Activated effector memory CD4-positive, alpha-beta T cell treated with Interleukin-2 at 50 U/mL for 16 hours (primary cell): ENCODE measurements at regions not wholly inside any gene's neighbourhood (a gene's known extent, or its start where the extent isn't known, plus 50 kb on each side); places are given as distances from the start of the nearest gene placed in this dataset.
"Not testable (repeated sequence)": the region's sequence is repeated elsewhere in the genome, so short reads cannot be mapped to it uniquely, and the experiment has no call there.

Source experiments
- DNase-seq: peaks from one replicate; pipeline ENCODE4 v3.0.0-alpha.2; 2020

DNA sequence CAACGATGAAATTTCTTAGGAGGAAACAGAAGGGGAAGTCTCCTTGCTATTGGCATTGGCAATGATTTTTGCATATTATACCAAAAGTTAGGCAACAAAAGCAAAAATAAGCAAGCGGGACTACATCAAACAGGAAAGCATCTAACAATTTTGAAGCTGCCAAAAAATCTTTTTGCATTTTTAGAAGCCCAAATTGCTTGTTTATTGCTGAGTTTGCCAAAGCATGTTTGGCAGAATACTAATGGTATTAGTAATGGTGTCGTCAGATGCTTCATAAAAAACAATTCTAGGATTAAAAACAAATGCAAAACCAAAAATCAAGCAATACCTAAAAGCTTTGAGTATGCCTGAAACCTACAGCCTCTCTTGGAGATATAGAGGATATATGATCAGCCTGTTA, 80.0 kb downstream of the GALR1 start:
- no peak for DNase-seq

DNA sequence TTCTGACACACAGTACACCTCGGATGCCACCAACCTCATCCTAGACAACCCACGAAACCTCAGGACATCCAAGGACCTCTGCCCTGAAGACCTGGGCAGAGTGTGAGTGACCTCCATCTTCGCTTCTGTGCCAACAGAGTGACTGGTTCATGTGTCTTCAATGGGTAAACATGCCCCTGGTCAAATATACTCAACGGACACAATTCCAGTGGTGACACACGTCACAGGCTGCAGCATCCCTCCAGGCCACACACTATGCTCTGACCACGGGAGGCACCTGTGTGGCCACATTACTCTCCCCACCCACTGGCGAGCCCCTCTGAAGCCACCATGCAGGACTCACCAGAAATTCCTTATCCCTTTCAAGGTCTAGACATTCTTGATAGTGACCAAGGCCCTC, 85.2 kb downstream of the GALR1 start:
- DNase-seq, result no peak

DNA sequence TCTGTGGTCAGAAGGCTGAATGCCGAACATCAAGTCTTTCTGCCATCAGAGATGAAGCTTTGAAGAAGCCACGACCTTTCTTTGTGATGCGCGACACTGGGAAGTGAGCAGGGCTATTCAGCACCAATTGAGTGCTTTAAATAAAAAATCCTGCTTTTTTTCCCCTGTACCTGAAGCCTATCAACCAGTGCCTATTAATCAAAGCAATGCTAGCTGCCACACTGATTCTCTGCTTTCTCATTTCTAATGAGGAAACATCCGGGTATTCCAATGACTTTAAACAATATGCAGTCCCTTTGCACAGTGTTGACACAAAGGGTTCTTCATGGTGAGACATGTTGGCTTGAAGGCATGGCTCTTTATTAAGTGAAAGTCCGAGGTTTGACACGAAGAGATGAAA, 88.0 kb downstream of the GALR1 start:
- no peak for DNase-seq

DNA sequence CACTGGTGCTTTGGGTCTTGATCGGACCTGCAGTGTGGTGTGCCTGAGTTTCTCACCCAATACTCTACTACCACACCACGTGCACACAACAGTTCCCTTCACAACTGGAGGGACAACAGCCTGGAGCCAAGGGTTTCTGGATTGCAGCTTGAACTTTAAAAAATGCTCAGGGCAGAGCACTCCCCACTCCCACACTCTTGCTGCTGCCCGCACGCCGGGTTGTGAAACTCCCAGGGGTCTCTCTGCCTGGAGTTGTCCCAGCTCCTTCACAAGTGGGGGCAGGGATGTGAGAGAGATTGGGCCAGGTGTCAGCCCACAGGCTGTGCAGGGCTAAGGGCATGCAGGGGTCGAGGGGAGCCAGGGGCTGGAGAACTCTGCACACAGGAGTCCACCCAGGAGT, 89.4 kb downstream of the GALR1 start:
- no peak for DNase-seq

DNA sequence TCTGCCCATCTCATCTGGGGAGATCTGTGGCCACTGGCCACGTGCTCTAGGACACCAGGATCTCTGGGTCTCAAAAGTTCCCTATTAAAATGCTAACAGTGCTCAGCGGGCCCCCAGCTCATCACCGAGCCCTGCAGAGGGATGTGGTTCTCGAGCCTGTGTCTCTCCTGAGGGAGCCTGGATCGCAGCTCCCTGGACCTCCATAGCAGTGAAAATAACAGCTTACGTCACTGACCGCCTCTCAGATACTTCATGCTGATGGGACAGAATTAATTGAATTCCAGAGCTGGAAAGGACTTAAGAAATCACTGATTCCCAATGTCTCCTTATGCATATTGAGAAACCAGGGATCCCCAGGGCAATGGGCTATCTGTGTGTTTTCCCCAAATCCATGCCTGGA, 90.0 kb downstream of the GALR1 start:
- no peak for DNase-seq

DNA sequence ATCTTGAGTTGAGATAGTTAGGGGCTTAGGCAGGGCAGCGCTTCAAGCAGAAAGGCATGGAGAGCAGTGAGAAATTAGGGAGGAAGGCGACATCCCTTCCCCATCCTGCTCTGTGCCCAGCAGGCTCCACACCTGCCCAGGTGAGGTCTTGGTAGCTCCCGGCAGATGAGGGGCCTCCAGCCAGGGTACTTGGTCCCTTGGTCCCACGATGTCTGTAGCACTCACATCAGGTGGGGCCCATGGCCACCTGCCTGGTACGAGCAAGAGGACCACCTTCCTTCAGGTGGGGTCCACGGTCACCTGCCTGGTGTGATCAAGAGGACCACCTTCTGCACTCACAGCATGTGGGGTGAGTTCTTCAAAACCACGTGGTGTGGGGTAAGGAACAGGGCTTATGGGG, 91.2 kb downstream of the GALR1 start:
- DNase-seq, result no peak

DNA sequence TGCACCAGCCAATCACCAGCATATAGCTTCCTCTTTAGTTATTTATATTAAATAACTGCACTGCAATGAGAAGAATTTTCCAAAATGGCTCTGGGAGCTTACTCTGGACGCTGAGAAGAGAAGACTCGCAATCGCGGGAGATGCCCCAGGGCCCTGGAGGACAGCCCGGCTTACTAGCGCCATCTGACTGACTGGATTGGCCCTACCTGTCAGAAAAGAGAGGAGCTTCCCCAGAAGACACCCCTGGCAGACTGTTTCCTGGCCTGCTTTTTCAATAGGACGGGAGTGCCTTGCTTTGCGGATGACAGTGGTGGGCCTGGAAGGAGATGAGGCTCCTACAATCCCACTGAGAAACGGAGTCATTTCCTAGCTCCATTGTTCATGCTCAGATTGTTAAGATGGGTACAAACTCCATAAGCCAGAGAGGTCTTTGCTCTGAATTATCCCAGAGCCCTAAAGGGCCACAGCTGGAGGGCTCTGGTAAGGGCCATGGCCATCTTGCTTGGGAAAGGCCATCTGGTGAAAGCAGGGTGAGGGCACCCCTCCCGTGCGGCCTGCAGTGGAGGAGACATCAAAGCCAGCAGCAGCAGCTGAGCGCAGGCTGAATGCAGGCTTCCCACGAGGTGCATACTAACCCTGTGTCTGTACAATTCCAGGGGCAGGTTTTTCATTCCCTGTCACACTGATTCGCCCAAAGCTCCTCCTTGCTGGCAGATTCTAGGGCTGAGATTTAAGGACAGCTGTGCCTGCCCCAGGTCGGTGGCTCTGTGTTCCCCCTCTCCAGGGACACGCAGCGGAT, 92.1 kb downstream of the GALR1 start:
- no peak for DNase-seq

DNA sequence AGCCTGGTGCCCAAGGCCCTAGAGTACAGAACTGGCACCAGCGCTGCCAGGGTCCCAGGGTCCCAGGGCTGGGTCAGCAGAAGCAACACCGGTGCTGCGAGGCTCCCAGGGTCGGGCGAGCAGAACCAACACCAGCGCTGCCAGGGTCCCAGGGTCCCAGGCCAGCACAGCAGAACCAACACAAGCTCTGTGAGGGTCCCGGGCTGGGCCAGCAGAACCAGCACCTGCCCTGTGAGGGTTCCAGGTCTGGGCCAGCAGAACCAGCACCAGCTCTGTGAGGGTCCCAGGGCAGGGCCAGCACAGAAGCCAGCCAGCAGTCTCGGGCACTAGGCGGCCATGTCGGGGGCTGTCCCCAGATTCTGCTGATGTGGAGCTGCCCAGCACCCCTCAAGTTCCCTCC, 93.1 kb downstream of the GALR1 start:
- no peak for DNase-seq

DNA sequence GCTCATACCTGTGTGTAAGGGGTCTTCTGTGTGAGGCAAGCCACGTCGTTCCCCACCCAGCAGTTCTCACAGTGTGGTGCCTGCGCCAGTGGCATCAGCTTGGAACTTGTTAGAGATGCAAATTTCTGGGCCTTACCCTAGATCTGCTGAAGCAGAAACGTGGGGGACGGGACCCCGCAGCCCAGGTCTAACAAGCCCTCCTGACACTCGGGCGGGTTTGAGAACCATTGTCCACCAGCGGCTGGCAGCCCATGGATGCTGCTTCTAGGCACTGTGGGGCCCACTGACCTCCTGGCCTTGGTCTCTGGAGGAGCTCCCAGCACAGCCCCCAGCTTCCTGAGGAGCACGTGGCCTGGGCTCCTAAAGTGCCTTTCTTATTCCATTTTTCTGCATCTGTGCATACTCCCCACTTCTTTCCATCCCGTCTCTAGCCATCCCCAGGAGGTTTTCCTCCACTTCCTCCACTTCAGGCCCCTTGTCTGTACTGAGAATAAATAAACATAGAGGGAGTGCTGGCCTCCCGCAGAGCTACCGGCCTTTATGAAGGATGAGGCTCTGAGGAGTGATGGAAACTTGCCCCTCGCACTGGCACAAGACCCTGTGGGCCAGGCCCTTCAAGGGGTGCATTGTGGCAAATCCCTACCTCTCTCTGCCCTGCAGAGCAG, 94.3 kb downstream of the GALR1 start:
- DNase-seq, result no peak

DNA sequence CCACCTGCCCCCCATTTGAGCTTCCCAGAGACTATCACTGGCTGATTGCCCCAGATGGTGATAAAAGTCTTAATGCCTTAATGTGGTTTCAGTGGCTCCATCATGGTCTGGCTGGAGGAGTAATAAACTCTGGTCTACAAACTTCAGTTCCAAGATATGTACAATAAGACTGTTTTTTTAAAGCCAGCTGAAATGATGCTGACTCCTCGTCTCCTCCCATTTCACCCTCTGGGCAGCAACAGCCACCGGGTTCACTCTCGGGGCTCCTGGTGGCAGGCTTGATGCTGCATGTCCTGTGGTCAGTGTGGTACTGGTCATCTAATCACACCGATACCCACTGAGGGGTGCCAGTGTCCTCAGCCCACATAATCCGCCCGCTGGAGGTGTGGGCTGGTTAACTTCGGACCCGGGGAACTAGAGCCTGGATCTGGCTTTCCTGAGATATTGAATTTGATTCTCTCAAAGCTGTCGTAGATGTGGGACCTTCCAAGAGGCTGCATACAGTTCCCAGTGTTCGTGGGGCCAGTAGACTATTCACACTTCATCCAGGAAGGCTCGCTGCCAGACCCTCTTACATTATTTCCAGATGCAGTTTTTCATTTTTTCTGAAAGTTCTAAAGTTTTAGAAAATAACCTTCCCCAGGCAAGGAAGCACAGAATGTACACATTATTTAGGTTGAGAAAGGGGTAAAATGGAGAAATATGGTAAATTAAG, 95.3 kb downstream of the GALR1 start:
- DNase-seq, result no peak

DNA sequence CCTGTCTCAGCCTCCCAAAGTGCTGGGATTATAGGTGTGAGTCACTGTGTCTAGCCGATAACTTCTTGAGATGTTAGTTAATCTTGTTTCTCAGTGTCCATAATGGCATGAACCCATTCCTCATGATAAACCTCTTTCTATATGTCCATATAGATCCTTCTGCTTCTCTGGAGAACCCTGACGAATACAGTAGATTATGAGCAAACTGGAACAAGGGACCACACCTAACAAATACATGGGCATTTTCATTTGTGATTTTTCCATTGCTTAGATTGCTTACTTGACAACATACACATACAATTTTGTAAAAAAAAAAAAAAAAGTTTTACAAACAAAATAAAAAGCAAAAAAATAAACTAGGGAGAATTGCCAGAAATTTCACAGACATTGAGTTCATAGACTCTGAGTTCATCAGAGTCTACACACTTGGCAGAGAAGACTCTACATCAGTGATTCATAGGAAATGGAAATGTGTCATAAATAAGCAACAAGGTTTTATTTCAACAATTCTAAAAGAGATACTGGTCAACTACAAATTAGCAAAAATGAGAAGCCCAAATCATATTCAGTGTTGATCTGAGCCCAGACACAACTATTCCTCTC, 96.7 kb downstream of the GALR1 start:
- DNase-seq, result no peak

DNA sequence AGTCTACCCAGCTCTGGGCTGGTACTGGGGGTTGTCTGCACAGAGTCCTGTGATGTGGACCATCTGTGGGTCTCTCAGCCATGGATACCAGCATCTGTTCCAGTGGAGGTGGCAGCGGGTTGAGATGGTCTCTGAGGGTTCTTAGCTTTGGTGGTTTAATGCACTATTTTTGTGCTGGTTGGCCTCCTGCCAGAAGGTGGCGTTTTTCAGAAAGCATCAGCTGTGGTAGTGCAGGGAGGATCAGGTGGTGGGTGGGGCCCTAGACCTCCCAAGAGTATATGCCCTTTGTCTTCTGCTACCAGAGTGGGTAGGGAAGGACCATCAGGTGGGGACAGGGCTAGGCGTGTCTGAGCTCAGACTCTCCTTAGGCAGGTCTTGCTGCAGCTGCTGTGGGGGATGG, 103.7 kb downstream of the GALR1 start:
- DNase-seq, result not testable (repeated sequence)

DNA sequence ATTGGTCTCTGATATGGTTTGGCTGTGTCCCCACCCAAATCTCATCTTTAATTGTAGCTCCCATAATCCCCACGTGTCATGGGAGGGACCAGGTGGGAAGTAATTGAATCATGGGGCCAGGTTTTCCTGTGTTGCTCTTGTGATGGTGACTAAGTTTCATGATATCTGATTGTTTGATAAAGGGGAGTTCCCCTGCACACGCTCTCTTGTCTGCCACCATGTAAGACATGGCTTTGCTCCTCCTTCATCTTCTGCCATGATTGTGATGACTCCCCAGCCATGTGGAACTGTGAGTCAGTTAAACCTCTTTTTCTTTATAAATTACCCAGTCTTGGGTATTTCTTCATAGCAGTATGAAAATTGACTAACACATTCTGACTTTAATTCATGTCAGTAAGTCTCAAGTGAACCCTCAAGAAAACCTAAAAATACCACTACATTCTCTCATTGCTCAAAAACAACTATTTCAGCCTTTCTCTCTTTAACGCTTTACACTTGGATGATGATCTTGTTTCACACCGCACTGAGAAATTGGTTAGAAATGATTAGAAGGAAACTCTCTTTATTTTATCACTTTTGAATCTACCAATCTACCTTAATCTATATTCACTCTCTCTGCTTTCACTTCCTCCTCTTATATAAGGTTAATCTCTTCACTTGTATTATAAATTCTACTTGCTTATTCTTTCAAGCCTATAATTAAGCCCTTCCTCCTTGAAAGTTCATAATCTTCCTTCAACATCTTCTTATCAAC, 110.1 kb downstream of the GALR1 start:
- DNase-seq, result no peak

DNA sequence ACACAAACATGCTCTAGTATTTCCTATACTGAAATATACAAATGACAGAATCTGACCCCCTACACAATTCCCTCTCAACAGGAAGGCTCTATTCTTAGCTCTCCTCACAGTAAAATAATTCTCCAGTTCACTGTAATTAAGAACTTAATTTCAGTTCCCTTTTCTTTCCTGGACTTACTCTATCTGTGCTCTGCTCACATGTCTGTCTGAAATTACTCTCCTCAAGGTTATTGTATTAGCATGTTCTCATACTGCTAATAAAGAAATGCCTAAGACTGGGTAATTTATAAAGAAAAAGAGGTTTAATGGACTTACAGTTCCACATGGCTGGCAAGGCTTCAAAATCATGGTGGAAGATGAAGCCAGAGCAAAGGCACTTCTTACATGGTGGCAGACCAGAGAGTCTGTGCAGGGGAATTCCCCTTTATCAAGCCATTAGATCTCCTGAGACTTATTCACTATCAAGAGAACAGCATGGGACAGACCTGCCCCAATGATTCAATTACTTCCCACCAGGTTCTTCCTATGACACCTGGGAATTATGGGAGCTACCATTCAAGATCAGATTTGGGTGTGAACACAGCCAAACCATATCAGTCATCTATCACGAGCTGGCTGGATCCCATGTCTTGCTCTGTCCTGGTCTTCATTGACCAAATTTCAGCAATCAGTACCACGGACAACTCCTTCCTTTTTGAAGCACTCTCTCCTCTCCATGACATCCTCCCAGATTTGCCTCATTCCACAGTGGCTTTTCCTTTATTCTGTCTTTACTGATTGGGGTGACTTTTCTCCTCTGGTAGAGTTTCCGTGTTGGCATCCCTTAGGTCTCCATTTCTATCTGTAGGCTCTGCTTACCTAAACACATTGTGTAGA, 110.9 kb downstream of the GALR1 start:
- DNase-seq, result no peak

DNA sequence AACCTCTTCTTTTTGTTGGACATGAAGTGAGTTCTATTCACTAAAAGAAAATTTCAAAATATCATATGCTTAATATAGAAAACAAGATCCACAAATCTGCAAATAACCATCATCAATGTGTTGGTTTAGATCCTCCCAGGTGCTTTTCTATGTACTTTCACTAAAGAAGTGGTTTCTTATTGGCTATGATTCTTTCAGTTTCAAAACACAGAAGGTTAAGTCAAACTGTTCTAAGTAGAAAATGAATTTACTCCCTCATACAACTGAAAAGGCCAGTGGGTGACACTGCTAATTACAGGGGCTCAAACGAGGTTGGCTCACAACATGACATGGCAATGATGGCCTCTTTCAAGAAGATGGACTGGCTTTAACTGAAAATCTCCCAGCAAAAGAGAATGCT, 111.7 kb downstream of the GALR1 start:
- no peak for DNase-seq

DNA sequence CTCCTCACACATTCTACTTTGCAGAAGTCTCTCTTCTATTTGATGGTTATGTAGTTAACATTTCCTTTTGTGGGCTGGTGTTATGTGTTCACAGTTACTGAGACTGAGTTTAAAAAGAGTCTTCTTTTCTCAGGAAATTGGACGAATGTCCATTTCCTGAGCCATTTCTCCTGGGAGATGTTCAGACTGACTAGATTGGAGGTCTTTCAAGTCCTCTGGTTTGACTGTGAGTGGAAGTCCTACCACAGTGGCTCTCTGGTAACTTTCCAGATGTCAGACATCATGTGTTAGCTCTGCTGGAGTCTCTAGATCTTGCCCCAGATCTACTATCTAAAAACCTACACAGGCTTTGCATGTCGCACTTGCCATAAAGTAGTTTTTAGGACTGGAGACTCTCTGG, 116.0 kb downstream of the GALR1 start:
- DNase-seq, result no peak

DNA sequence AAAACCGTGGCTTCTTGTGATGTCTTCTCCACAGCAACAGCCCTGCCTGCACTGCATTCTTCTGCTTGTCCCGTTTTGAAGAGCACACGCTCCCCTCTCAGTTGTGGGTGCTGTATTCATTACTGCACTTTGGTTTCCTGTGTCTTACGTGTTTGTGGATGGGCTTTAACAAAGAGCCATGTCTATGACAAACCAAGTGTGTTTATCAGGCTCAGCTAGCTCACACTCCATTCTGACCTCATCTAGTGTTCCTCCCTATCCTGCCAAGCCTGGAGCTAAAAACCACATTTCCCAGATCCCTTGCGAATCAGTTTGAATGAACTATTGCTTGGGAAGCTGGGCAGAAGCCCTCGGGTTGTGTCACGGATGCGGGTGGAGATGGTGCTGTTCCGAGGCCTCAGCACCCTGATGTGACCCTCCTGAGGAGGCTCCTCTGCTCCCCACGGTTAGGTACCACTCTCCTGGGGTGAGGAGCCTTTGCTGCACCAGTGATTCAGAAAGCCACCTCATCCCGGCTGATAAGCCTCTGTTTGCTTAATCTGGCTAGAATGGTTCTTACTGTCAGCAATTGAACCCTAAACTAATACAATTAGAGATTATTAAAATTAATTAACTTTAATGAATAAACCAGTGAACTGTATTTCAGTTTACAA, 116.5 kb downstream of the GALR1 start:
- DNase-seq, result no peak

DNA sequence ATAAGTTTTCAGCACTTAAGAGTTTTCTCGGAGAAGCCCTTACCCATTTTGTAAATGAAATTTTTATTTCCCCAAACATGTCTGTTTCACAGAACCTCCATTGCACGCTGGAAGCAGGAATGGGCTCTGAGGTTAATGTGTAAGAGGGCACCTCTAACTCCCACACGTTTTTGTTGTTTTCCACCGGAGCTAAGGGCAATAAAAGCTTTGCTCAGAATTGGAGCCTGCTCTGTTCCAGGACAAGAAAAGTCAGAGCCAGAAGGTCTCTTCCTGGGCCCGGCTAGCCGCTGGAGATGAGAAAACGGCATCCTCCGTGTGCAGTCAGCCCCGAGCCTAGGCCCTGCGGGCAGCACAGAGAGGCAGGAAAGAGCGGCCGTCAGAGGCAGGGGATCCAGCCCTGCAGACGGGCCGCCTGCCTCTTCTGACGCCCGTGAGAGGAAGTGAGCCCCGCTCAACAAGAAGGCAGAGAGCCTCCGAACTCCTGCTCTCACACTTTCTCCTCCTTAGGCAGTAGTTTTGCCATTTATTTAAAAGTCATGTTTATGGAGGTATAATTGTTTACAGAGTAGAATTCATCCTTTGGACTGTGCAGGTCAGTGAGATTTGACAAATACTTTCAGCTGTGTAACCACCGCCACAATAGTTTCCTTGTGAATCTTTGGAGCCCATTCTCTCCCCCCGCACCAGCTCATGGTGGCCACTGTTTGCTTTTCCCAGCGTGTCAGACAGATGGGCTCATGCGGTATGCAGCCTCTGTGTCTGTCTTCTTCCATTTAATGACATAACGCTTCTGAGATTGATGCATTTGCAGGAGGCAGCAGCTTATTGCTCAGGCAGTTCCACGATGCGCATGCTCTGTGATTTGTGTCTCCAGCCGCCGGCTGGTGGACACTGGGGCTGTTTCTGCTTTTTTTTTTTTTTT, 117.3 kb downstream of the GALR1 start:
- no peak for DNase-seq

DNA sequence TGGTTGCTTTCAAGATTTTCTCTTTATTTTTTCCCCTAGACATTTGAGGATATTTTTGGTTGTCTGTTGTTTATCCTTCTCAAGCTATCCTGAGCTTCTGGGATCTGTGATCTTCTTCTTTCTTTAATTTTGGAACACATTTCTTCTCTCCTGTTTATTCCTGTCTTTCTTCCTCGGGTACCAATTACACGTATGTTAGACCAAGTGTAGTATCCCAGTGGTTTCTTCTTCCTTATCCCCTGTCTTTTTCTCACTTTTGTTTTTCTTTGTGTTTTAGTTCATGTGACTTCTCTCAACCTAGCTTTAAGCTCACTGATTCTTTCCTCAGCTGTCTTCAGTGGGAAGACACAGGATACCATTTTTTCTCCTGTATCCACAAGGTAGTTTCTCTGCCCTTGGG, 120.0 kb downstream of the GALR1 start:
- no peak for DNase-seq
